ENCODE measurements at regions not wholly inside any gene's neighbourhood (a gene's known extent, or its start where the extent isn't known, plus 50 kb on each side); places are given as distances from the start of the nearest gene placed in this dataset.
A peak's percentile ranks its signal among the peaks of the same experiment; 100 is the strongest.

DNA sequence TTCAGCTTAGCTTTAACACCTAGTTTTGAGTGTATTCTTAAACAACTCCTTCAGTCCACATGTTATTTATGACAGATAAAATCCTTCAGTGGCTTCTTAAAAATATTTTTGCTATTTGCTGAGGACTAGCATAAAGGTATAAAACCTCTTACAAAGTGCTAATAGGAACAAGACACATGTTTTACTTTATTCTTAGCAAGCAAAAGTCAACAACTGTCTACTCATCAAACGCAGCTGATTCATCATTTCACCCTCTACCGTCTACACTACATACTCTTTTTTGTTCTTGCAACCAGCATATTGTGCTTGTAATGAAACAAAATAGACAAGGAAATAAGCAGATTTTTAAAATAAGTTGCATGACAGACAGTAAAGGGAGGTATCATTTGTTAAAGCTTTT is 319.7 kb downstream of the SNX13 start:
- DNase-seq (ENCODE audit: low read depth), result no peak
- H3K4me3 ChIP-seq (ENCODE audit: low read depth, low read length), result no peak overlapping the region
- TF ChIP-seq POLR2A (IDR thresholded peaks at IDR 0.05; ENCODE audit: extremely low read depth, insufficient read length), result no peak
- no peak for TF ChIP-seq MYC (IDR thresholded peaks at IDR 0.05; ENCODE audit: low read depth, low read length)
- TF ChIP-seq, protein P1, sequence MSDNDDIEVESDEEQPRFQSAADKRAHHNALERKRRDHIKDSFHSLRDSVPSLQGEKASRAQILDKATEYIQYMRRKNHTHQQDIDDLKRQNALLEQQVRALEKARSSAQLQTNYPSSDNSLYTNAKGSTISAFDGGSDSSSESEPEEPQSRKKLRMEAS (IDR thresholded peaks at IDR 0.05; ENCODE audit: low read depth, low read length), result no peak

DNA sequence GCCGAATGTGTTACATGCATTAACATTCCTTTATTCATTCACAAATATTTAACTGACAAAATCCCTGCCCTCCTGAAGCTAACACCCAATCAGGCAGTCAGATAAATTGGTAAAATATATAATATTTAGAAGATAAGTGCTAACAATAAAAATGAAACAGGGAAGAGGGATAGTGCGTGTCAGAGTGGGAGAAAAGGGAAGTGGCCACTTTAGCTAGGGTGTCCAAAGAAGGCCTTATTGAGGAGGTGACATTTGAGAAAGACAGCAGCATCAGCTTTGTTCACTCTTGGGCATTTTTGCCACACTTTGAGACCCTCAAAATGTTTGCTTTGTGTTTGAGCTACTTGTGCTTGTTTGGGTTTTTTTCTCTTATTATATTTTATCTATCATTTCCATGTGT is 317.8 kb downstream of the SNX13 start:
- TF ChIP-seq, protein P2, sequence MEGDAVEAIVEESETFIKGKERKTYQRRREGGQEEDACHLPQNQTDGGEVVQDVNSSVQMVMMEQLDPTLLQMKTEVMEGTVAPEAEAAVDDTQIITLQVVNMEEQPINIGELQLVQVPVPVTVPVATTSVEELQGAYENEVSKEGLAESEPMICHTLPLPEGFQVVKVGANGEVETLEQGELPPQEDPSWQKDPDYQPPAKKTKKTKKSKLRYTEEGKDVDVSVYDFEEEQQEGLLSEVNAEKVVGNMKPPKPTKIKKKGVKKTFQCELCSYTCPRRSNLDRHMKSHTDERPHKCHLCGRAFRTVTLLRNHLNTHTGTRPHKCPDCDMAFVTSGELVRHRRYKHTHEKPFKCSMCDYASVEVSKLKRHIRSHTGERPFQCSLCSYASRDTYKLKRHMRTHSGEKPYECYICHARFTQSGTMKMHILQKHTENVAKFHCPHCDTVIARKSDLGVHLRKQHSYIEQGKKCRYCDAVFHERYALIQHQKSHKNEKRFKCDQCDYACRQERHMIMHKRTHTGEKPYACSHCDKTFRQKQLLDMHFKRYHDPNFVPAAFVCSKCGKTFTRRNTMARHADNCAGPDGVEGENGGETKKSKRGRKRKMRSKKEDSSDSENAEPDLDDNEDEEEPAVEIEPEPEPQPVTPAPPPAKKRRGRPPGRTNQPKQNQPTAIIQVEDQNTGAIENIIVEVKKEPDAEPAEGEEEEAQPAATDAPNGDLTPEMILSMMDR (IDR thresholded peaks at IDR 0.05; ENCODE audit: low read depth, low read length), result no peak
- TF ChIP-seq, protein P1 (IDR thresholded peaks at IDR 0.05; ENCODE audit: low read depth, low read length), result no peak
- TF ChIP-seq POLR2A (IDR thresholded peaks at IDR 0.05; ENCODE audit: extremely low read depth, insufficient read length), result no peak
- TF ChIP-seq MYC (IDR thresholded peaks at IDR 0.05; ENCODE audit: low read depth, low read length), result no peak
- DNase-seq (ENCODE audit: low read depth), result peak; percentile 20
- H3K4me3 ChIP-seq (ENCODE audit: low read depth, low read length), result no peak overlapping the region

DNA sequence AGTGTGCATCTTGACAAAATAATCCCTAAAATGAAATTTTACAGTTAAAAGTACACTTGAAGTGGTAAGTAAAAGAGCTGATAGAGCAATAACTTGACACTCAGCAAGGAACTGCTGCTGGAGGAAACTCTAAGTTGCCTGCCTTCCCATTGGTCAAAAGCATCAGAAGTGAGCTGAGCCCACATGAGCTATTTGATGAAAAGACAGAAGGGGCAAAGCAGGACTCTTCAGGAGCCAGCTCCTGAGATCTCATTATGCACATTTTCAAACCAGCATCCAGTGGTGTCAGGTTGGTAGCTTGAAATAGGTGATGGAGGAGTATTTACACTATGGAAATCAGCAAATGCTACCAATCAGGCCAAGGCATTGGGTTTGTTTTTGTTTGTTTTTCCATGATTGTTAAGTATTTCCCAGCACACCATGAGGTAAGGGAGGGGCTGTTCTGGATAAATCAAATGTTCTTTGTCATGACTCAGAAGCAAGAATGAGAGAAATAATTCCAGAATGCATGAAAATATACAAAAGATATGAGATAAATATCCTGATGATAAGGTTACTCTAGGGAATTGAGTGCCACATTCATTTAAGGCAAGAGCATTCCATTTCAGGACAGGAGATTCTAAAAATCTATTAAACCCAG is 316.6 kb downstream of the SNX13 start:
- TF ChIP-seq, protein P1 (IDR thresholded peaks at IDR 0.05; ENCODE audit: low read depth, low read length), result no peak
- TF ChIP-seq MYC (IDR thresholded peaks at IDR 0.05; ENCODE audit: low read depth, low read length) (no peak), POLR2A (IDR thresholded peaks at IDR 0.05; ENCODE audit: extremely low read depth, insufficient read length) (no peak)
- TF ChIP-seq, protein P2 (IDR thresholded peaks at IDR 0.05; ENCODE audit: low read depth, low read length), result no peak
- DNase-seq (ENCODE audit: low read depth), result no peak
- H3K4me3 ChIP-seq (ENCODE audit: low read depth, low read length), result no peak overlapping the region

DNA sequence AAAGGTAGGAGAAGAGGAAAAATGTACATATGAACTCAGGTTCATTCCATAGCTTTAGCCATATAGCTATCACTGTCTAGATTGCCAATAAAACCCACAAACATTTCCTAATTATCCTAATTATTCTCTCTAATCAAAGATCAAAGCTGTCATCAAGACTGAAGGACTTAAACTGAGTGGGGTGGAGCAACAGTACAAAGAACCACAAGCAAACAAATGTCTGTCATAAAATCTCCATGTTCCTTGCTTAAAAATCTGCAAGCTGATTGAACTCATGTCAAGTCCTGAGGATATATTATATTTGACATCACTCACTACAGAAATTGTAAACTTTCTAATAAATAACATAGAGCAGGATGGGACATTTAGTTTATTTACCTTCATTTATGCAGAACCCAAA is 315.9 kb downstream of the SNX13 start:
- TF ChIP-seq MYC (IDR thresholded peaks at IDR 0.05; ENCODE audit: low read depth, low read length), result no peak
- TF ChIP-seq, protein P1 (IDR thresholded peaks at IDR 0.05; ENCODE audit: low read depth, low read length), result no peak
- TF ChIP-seq, protein P2 (IDR thresholded peaks at IDR 0.05; ENCODE audit: low read depth, low read length), result no peak
- no peak for TF ChIP-seq POLR2A (IDR thresholded peaks at IDR 0.05; ENCODE audit: extremely low read depth, insufficient read length)
- no peak overlapping the region for H3K4me3 ChIP-seq (ENCODE audit: low read depth, low read length)
- no peak for DNase-seq (ENCODE audit: low read depth)

DNA sequence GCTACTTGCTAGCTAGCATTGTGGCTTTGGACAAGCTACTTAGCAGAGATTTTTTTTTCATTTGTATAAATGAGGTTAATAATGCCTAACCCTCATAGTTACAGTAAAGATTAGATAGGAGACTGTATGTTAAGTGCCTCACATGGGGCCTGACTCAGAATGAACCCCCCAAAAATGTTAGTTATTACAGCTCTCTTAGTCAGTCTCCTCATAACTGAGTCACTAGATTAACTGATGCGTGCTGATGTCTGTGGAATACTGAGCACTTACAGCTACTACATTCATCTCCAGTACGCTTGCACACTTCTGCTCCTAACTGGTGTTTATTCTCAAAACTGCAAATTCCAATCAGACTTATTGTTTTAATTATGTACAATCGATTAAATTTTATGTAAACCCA is 315.3 kb downstream of the SNX13 start:
- H3K4me3 ChIP-seq (ENCODE audit: low read depth, low read length), result no peak overlapping the region
- DNase-seq (ENCODE audit: low read depth), result no peak
- TF ChIP-seq, protein P1 (IDR thresholded peaks at IDR 0.05; ENCODE audit: low read depth, low read length), result no peak
- TF ChIP-seq, protein P2 (IDR thresholded peaks at IDR 0.05; ENCODE audit: low read depth, low read length), result no peak
- TF ChIP-seq MYC (IDR thresholded peaks at IDR 0.05; ENCODE audit: low read depth, low read length) (no peak), POLR2A (IDR thresholded peaks at IDR 0.05; ENCODE audit: extremely low read depth, insufficient read length) (no peak)

DNA sequence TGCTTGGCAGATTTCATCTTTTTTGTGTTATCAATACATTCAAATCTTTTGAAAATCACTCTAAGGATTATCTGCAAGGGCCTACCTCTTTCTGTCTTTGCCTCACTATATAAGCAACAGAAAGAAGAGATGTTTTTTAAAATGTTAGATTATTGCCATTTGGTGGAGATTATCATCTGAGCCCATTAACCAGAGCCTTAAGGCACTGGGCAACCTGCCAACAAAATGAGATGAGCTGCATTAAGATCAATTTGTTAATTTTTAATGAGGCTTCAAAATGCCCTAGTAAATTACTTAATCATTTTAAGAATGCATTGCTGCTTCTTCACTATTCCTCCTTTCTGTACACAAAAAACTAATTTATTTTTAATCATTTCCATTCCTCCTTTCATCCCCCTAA is 314.1 kb downstream of the SNX13 start:
- DNase-seq (ENCODE audit: low read depth), result no peak
- TF ChIP-seq MYC (IDR thresholded peaks at IDR 0.05; ENCODE audit: low read depth, low read length) (no peak), POLR2A (IDR thresholded peaks at IDR 0.05; ENCODE audit: extremely low read depth, insufficient read length) (no peak)
- TF ChIP-seq, protein P2 (IDR thresholded peaks at IDR 0.05; ENCODE audit: low read depth, low read length), result no peak
- TF ChIP-seq, protein P1 (IDR thresholded peaks at IDR 0.05; ENCODE audit: low read depth, low read length), result no peak
- no peak overlapping the region for H3K4me3 ChIP-seq (ENCODE audit: low read depth, low read length)

Data from NB4 (cell line).